Smooth muscle cell (in vitro differentiated cells): ENCODE measurements at regions not wholly inside any gene's neighbourhood (a gene's known extent, or its start where the extent isn't known, plus 50 kb on each side); places are given as distances from the start of the nearest gene placed in this dataset.

Experiments used
- DNase-seq: peaks from one replicate; lab custom pipeline; 2025; ENCODE audit not compliant: unreplicated experiment; lab: John Stamatoyannopoulos, UW
- H2AFZ ChIP-seq: fragments of 200-600 bp; sonication (generic); 2 replicates; pipeline ENCODE4 v1.6.0; 2016; ENCODE audit warnings: antibody characterized with exemption, low read depth, mild to moderate bottlenecking
- H3F3A ChIP-seq: fragments of 200-600 bp; sonication (generic); 2 replicates; pipeline ENCODE4 v1.6.0; 2017; ENCODE audit warnings: antibody characterized with exemption, low read depth
- H3K27ac ChIP-seq: fragments of 200-600 bp; sonication (generic); 2 replicates; pipeline ENCODE4 v1.5.1; 2016; ENCODE audit warnings: low read depth, mild to moderate bottlenecking
- H3K27me3 ChIP-seq: fragments of 200-600 bp; sonication (generic); 2 replicates; pipeline ENCODE4 v1.6.1; 2016; ENCODE audit warnings: low read depth, mild to moderate bottlenecking
- H3K36me3 ChIP-seq: fragments of 200-600 bp; sonication (generic); 2 replicates; pipeline ENCODE4 v1.5.1; 2016; ENCODE audit warnings: low read depth
- H3K4me1 ChIP-seq: fragments of 200-600 bp; sonication (generic); 2 replicates; pipeline ENCODE4 v1.5.1; 2016; ENCODE audit warnings: low read depth
- H3K4me2 ChIP-seq: fragments of 200-600 bp; sonication (generic); 2 replicates; pipeline ENCODE4 v1.6.0; 2016; ENCODE audit warnings: mild to moderate bottlenecking
- H3K4me3 ChIP-seq: fragments of 200-600 bp; sonication (generic); 2 replicates; pipeline ENCODE4 v1.5.1; 2016; ENCODE audit warnings: mild to moderate bottlenecking
- H3K79me2 ChIP-seq: fragments of 200-600 bp; sonication (generic); 2 replicates; pipeline ENCODE4 v1.6.0; 2016; ENCODE audit warnings: low read depth, mild to moderate bottlenecking
- H3K9ac ChIP-seq: fragments of 200-600 bp; sonication (generic); 2 replicates; pipeline ENCODE4 v1.6.0; 2016; ENCODE audit warnings: low read depth
- H3K9me3 ChIP-seq: fragments of 200-600 bp; sonication (generic); replicated peaks from 2 replicates; pipeline ENCODE4 v1.5.1; 2016; ENCODE audit warnings: low read depth
- H4K20me1 ChIP-seq: fragments of 200-600 bp; sonication (generic); 2 replicates; pipeline ENCODE4 v1.6.0; 2016; ENCODE audit warnings: low read depth
- CTCF ChIP-seq: fragments of 200-600 bp; sonication (generic); IDR thresholded peaks from 2 replicates; pipeline ENCODE4 v1.5.1; 2017; ENCODE audit warnings: borderline replicate concordance, mild to moderate bottlenecking, antibody characterized with exemption; ENCODE audit not compliant: insufficient read depth, poor library complexity, severe bottlenecking
- WGBS: methylation state at CpG from one replicate; pipeline ENCODE4 v1.1.7; 2016; ENCODE audit warnings: low lambda C conversion rate; 5-methylcytosine and 5-hydroxymethylcytosine counted together

DNA sequence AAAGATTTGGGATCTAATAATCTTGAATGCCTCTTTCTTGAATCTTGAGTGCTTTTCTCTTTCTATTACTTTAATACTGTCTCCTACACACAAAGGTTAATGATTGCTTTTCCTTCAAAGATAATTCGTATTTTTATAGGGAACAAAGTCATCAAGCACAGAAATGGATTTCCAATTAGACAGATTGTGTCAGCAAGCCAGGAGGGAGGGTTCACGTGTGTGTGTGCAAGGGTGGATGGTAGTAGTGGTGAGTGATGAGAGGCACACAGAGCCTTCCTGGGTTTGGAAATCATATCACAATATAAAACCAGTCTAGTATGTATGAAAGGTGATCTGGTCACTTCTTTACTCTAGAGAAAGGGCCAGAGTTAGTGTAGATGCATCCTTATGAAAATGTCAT, 51.2 kb upstream of the NEDD9 start:
- Histone ChIP-seq H4K20me1 (no peaks in the 10 kb centered on the region), H3K27ac (no peak overlapping the region), H3K9ac (no peak overlapping the region), H3K4me2 (no peak overlapping the region), H3K36me3 (no peaks in the 10 kb centered on the region), H3K27me3 (no peaks in the 10 kb centered on the region), H3K9me3 (no peaks in the 10 kb centered on the region), H3K79me2 (no peaks in the 10 kb centered on the region), H3K4me3 (no peak overlapping the region), H2AFZ (no peak overlapping the region), H3K4me1 (peaks cover 6% of the 10 kb centered on the region), H3F3A (no peaks in the 10 kb centered on the region)
- DNase-seq, result no peak
- WGBS, result 88% methylated on average over 2 of the region's 2 CpGs
- no peak for TF ChIP-seq CTCF

DNA sequence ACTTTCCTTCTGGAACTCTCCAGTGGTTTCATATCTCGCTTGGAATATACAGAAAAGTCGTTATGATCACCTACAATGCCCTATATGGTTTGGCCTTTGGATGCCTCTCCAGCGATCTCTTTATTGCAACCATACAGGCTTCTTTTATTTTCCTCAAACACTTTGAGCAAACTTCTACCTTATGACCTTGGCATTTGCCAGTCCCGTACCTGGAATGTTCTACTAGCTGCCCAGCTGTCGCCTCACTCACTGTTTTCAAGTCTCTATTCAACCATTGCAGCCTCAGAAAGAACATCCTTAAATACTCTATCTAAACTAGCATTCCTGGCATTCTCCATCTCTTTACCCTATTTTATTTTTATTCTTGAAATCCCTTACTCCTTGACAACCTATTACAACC, 50.4 kb upstream of the NEDD9 start:
- Histone ChIP-seq H3K79me2 (no peaks in the 10 kb centered on the region), H3K4me3 (no peak overlapping the region), H4K20me1 (no peaks in the 10 kb centered on the region), H3K27ac (no peak overlapping the region), H3K36me3 (no peaks in the 10 kb centered on the region), H3K4me1 (peaks cover 13% of the 10 kb centered on the region), H3K4me2 (no peak overlapping the region), H3K9ac (no peak overlapping the region), H3F3A (no peaks in the 10 kb centered on the region), H2AFZ (no peak overlapping the region), H3K9me3 (no peaks in the 10 kb centered on the region), H3K27me3 (no peaks in the 10 kb centered on the region)
- no peak for TF ChIP-seq CTCF
- 95% methylated on average over 5 of the region's 5 CpGs for WGBS
- DNase-seq, result no peak
